ENCODE measurements at regions not wholly inside any gene's neighbourhood (a gene's known extent, or its start where the extent isn't known, plus 50 kb on each side); places are given as distances from the start of the nearest gene placed in this dataset.

DNA sequence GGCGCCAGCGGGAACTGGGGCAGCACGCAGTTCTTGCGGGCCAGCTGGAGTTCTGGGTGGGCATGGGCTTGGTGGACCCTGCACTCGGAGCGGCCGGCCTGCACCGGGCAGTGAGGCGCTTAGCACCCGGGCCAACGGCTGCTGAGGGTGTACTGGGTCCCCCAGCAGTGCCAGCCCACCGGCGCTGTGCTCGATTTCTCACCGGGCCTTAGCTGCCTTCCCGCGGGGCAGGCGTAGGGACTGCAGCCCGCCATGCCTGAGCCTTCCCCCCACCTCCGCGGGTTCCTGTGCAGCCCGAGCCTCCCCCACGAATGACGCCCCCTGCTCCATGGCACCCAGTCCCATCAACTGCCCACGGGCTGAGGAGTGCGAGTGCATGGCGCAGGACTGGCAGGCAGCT lies 168.8 kb downstream of the CD24 start:
- H3K27me3 ChIP-seq: no peaks in the 10 kb centered on the region
- intact Hi-C loops (cut with DNase I; ENCODE audit: low total_unique reads): no loop called here
- no peaks in the 10 kb centered on the region for H3K36me3 ChIP-seq (ENCODE audit: low read depth, missing control alignments)
- no peaks in the 10 kb centered on the region for H3K9me3 ChIP-seq
- no peak overlapping the region for H3K4me3 ChIP-seq
- H3K4me1 ChIP-seq: no peaks in the 10 kb centered on the region
- DNase-seq: no peak
- H3K27ac ChIP-seq: no peak overlapping the region
- TF ChIP-seq, protein P1, sequence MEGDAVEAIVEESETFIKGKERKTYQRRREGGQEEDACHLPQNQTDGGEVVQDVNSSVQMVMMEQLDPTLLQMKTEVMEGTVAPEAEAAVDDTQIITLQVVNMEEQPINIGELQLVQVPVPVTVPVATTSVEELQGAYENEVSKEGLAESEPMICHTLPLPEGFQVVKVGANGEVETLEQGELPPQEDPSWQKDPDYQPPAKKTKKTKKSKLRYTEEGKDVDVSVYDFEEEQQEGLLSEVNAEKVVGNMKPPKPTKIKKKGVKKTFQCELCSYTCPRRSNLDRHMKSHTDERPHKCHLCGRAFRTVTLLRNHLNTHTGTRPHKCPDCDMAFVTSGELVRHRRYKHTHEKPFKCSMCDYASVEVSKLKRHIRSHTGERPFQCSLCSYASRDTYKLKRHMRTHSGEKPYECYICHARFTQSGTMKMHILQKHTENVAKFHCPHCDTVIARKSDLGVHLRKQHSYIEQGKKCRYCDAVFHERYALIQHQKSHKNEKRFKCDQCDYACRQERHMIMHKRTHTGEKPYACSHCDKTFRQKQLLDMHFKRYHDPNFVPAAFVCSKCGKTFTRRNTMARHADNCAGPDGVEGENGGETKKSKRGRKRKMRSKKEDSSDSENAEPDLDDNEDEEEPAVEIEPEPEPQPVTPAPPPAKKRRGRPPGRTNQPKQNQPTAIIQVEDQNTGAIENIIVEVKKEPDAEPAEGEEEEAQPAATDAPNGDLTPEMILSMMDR (IDR thresholded peaks at IDR 0.05): no peak
- no peak for TF ChIP-seq POLR2A (IDR thresholded peaks at IDR 0.05)
- WGBS, 2 donors: 82 to 89% methylated on average over 12 to 26 of the region's 27 CpGs

DNA sequence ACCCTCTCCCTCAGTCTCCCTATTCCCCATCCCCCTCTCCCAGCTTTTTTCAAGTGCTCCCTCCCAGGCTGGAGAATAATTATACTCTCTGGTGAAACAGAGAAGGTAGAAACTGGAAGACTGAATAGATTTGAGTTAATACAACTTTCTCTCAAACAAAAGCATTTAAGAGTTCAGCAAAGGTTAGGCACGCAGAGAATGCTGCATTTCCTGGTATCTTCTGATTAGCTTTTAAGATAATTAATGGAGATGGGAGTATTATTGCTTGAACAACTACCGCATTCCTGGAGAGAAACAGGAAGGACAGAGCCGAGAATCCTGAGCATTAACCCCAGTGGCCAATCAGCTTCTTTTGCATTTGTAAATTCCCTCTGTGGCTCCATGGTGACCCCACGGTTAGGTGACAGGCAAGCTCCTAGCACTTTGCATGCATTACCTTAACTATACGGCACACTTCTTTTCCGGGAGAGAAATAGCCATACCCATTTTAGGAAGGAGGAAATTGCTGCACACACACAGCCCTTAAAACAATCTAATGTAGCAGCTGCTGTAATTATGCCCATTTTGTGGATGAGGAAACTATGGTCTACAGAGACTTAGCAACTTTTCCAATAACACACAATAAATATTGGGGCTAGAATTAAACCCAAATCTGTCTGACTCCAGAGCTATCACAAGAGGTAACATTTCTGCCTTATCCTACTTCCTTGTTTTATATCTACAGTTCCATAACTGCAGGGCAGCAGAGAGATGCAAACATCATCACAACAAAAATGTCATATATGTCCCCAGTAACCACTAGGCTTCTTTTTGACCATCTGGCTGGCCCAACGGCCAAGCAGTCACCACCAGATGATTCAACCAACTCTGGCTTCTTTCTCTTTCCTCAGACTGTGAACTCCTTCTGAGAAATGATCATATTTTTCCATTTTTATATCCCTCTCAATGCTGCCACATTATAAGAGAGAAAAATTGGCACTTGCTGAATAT lies 169.9 kb downstream of the CD24 start:
- Histone ChIP-seq H3K27ac (no peak overlapping the region), H3K36me3 (ENCODE audit: low read depth, missing control alignments) (no peaks in the 10 kb centered on the region), H3K27me3 (no peaks in the 10 kb centered on the region), H3K9me3 (no peaks in the 10 kb centered on the region), H3K4me1 (no peaks in the 10 kb centered on the region), H3K4me3 (no peak overlapping the region)
- WGBS, 2 donors: 20 to 29% methylated on average over 7 of the region's 7 CpGs
- intact Hi-C loops (cut with DNase I; ENCODE audit: low total_unique reads): no loop called here
- TF ChIP-seq POLR2A (IDR thresholded peaks at IDR 0.05): no peak
- TF ChIP-seq, protein P1 (IDR thresholded peaks at IDR 0.05): no peak
- no peak for DNase-seq

DNA sequence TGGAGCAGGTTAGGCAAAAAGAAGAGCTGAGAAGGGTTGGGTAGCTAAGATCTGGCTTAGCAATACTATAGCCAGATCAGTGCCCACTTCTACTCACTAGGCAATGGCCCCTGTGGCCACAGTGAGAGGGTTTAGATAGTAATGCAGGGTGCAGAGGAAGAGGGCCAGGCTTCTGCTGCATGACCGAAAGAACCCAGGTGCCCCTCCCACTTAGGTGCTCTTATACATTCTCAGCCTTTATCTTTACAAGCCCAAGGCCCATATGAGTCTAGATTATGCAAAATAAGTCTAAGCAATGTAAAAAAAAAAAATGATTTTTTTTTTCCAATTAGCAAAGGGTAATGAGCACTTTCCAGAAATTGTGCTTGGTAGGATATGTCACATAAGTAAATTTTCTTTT lies 171.3 kb downstream of the CD24 start:
- 100% methylated on average over 1 of the region's 1 CpG for WGBS, 2 donors
- DNase-seq: no peak
- no peak for TF ChIP-seq POLR2A (IDR thresholded peaks at IDR 0.05)
- TF ChIP-seq, protein P1 (IDR thresholded peaks at IDR 0.05): no peak
- H3K36me3 ChIP-seq (ENCODE audit: low read depth, missing control alignments): no peaks in the 10 kb centered on the region
- H3K27me3 ChIP-seq: no peaks in the 10 kb centered on the region
- H3K9me3 ChIP-seq: no peaks in the 10 kb centered on the region
- H3K4me1 ChIP-seq: no peaks in the 10 kb centered on the region
- no peak overlapping the region for H3K4me3 ChIP-seq
- no peak overlapping the region for H3K27ac ChIP-seq
- intact Hi-C loops (cut with DNase I; ENCODE audit: low total_unique reads): no loop called here

DNA sequence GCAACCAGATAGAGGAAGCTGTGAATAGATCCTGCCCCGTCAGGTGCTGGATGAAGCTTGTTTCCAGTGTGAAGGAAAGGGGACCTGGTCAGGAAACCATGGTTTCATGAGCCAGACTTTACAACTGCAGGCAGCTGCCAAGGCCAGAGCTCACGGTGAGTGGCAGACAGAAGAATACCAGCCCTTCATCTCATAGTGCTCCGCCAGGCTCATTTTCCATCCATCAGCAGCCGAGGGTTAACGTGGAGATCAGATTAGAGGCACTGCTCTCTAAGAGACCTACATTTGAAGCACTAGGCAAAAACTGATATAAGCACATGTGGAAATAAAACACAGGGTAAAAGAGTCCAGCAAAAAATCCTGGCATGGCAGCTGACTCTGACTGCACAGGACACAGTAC lies 172.4 kb downstream of the CD24 start:
- TF ChIP-seq POLR2A (IDR thresholded peaks at IDR 0.05): no peak
- TF ChIP-seq, protein P1 (IDR thresholded peaks at IDR 0.05): no peak
- Histone ChIP-seq H3K9me3 (no peaks in the 10 kb centered on the region), H3K4me1 (no peaks in the 10 kb centered on the region), H3K27ac (no peak overlapping the region), H3K4me3 (no peak overlapping the region), H3K27me3 (no peaks in the 10 kb centered on the region), H3K36me3 (ENCODE audit: low read depth, missing control alignments) (no peaks in the 10 kb centered on the region)
- WGBS, 2 donors: 43 to 60% methylated on average over 4 to 5 of the region's 5 CpGs
- no peak for DNase-seq
- intact Hi-C loops (cut with DNase I; ENCODE audit: low total_unique reads): no loop called here

DNA sequence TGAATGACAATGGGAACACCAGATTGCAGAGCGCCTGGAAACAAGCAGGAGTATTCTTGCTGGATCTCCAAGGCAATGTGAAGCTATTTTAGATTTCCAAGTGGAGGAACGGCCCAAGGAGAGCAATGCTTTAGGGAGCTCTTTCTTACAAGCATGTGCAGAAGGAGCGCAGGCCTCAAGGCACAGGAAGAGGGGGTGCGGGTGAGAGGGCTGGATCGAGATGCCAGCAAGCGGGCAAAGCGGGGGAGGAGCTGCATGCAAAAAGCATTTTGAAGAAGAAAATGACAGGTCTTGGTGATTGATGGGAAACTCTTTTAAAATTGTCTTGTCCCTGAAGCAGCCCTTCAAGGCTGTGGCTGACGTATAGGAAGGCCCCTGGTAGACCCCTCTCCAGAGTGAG lies 171.9 kb downstream of the QRSL1 start:
- DNase-seq: no peak
- no peak for TF ChIP-seq POLR2A (IDR thresholded peaks at IDR 0.05)
- TF ChIP-seq, protein P1 (IDR thresholded peaks at IDR 0.05): no peak
- intact Hi-C loops (cut with DNase I; ENCODE audit: low total_unique reads): no loop called here
- H3K4me3 ChIP-seq: no peak overlapping the region
- no peaks in the 10 kb centered on the region for H3K4me1 ChIP-seq
- no peaks in the 10 kb centered on the region for H3K36me3 ChIP-seq (ENCODE audit: low read depth, missing control alignments)
- no peaks in the 10 kb centered on the region for H3K27me3 ChIP-seq
- H3K27ac ChIP-seq: no peak overlapping the region
- 81 to 84% methylated on average over 8 of the region's 8 CpGs for WGBS, 2 donors
- H3K9me3 ChIP-seq: no peaks in the 10 kb centered on the region

Measured in testis (tissue), 2 donors.